Memory B cell (primary cell): ENCODE measurements at regions not wholly inside any gene's neighbourhood (a gene's known extent, or its start where the extent isn't known, plus 50 kb on each side); places are given as distances from the start of the nearest gene placed in this dataset.

Experiments used
- ATAC-seq: fragments of 150-1000 bp; cut with Tn5 transposase; 2 replicates; pipeline ENCODE4 v1.10.0; 2021; ENCODE audit warnings: low read depth, mild to moderate bottlenecking, moderate library complexity
- DNase-seq, 2 donors: peaks; one replicate each; pipeline ENCODE4 v3.0.0; 2022; ENCODE audit warnings: low spot score in 2 of 2
- H3K27ac Mint-ChIP-seq: one replicate; pipeline ENCODE4 v1.8.0; 2022; ENCODE audit warnings: mild to moderate bottlenecking, moderate library complexity, mixed read lengths
- H3K27me3 Mint-ChIP-seq: one replicate; pipeline ENCODE4 v1.8.0; 2022; ENCODE audit warnings: mixed read lengths
- H3K36me3 Mint-ChIP-seq: one replicate; pipeline ENCODE4 v1.8.0; 2022; ENCODE audit warnings: mild to moderate bottlenecking, mixed read lengths
- H3K4me1 Mint-ChIP-seq: one replicate; pipeline ENCODE4 v1.8.0; 2022; ENCODE audit warnings: mixed read lengths
- H3K4me3 Mint-ChIP-seq: one replicate; pipeline ENCODE4 v1.8.0; 2022; ENCODE audit warnings: mild to moderate bottlenecking, moderate library complexity, mixed read lengths
- H3K9me3 Mint-ChIP-seq: one replicate; pipeline ENCODE4 v1.8.0; 2022; ENCODE audit warnings: mixed read lengths

- Mint-ChIP-seq H3K27me3 (peaks cover 15% of the 10 kb centered on the region), H3K9me3 (no peaks in the 10 kb centered on the region), H3K27ac (no peak overlapping the region), H3K4me1 (no peaks in the 10 kb centered on the region), H3K4me3 (no peak overlapping the region), H3K36me3 (no peaks in the 10 kb centered on the region)
- ATAC-seq (no peak), DNase-seq (no peak)
These were observed 231.1 kb upstream of the AGAP1 start for GRCh38 chr2:235262750-235263149.

GRCh38 chr2:235263205-235264120, 230.4 kb upstream of the AGAP1 start:
- Mint-ChIP-seq H3K27me3 (peaks cover 20% of the 10 kb centered on the region), H3K4me3 (no peak overlapping the region), H3K36me3 (no peaks in the 10 kb centered on the region), H3K9me3 (no peaks in the 10 kb centered on the region), H3K27ac (no peak overlapping the region), H3K4me1 (no peaks in the 10 kb centered on the region)
- no peak for ATAC-seq
- no peak for DNase-seq

GRCh38 chr2:235264121-235264493, 229.7 kb upstream of the AGAP1 start:
- no peaks in the 10 kb centered on the region for H3K9me3 Mint-ChIP-seq
- no peaks in the 10 kb centered on the region for H3K36me3 Mint-ChIP-seq
- no peak overlapping the region for H3K27ac Mint-ChIP-seq
- H3K4me1 Mint-ChIP-seq: no peaks in the 10 kb centered on the region
- H3K4me3 Mint-ChIP-seq: no peak overlapping the region
- ATAC-seq (no peak), DNase-seq (no peak)
- H3K27me3 Mint-ChIP-seq: peaks cover 21% of the 10 kb centered on the region

GRCh38 chr2:235264512-235264911, 229.3 kb upstream of the AGAP1 start:
- DNase-seq (no peak), ATAC-seq (no peak)
- Mint-ChIP-seq H3K4me3 (no peak overlapping the region), H3K9me3 (no peaks in the 10 kb centered on the region), H3K36me3 (no peaks in the 10 kb centered on the region), H3K27ac (no peak overlapping the region), H3K4me1 (no peaks in the 10 kb centered on the region), H3K27me3 (peaks cover 21% of the 10 kb centered on the region)

GRCh38 chr2:235265348-235265965, 228.4 kb upstream of the AGAP1 start:
- Mint-ChIP-seq H3K27me3 (peaks cover 22% of the 10 kb centered on the region), H3K36me3 (no peaks in the 10 kb centered on the region), H3K27ac (no peak overlapping the region), H3K9me3 (no peaks in the 10 kb centered on the region), H3K4me1 (no peaks in the 10 kb centered on the region), H3K4me3 (no peak overlapping the region)
- DNase-seq (no peak), ATAC-seq (no peak)

GRCh38 chr2:235267251-235267650, 226.6 kb upstream of the AGAP1 start:
- Mint-ChIP-seq H3K9me3 (peaks cover 2% of the 10 kb centered on the region), H3K27ac (no peak overlapping the region), H3K4me1 (no peaks in the 10 kb centered on the region), H3K27me3 (peaks cover 25% of the 10 kb centered on the region), H3K4me3 (no peak overlapping the region), H3K36me3 (no peaks in the 10 kb centered on the region)
- no peak for DNase-seq
- ATAC-seq: no peak

- no peak for ATAC-seq
- Mint-ChIP-seq H3K36me3 (no peaks in the 10 kb centered on the region), H3K27me3 (peaks cover 24% of the 10 kb centered on the region), H3K27ac (no peak overlapping the region), H3K4me3 (no peak overlapping the region), H3K9me3 (peaks cover 2% of the 10 kb centered on the region), H3K4me1 (no peaks in the 10 kb centered on the region)
- DNase-seq: no peak
These were observed 225.3 kb upstream of the AGAP1 start for GRCh38 chr2:235268535-235268934.

- Mint-ChIP-seq H3K9me3 (peaks cover 2% of the 10 kb centered on the region), H3K27ac (no peak overlapping the region), H3K36me3 (no peaks in the 10 kb centered on the region), H3K4me1 (no peaks in the 10 kb centered on the region), H3K27me3 (peaks cover 24% of the 10 kb centered on the region), H3K4me3 (no peak overlapping the region)
- ATAC-seq (no peak), DNase-seq (no peak)
These were observed 223.6 kb upstream of the AGAP1 start for GRCh38 chr2:235270291-235270690.

GRCh38 chr2:235270956-235271355, 222.9 kb upstream of the AGAP1 start:
- ATAC-seq (no peak), DNase-seq (no peak)
- Mint-ChIP-seq H3K36me3 (no peaks in the 10 kb centered on the region), H3K27me3 (peaks cover 22% of the 10 kb centered on the region), H3K4me3 (no peak overlapping the region), H3K4me1 (no peaks in the 10 kb centered on the region), H3K9me3 (peaks cover 3% of the 10 kb centered on the region), H3K27ac (no peak overlapping the region)

GRCh38 chr2:235271936-235272335, 221.9 kb upstream of the AGAP1 start:
- no peaks in the 10 kb centered on the region for H3K36me3 Mint-ChIP-seq
- peaks cover 5% of the 10 kb centered on the region for H3K9me3 Mint-ChIP-seq
- no peak overlapping the region for H3K27ac Mint-ChIP-seq
- no peaks in the 10 kb centered on the region for H3K4me1 Mint-ChIP-seq
- no peak for DNase-seq
- H3K27me3 Mint-ChIP-seq: peaks cover 17% of the 10 kb centered on the region
- no peak overlapping the region for H3K4me3 Mint-ChIP-seq
- no peak for ATAC-seq

GRCh38 chr2:235274023-235274422, 219.8 kb upstream of the AGAP1 start:
- Mint-ChIP-seq H3K4me1 (no peaks in the 10 kb centered on the region), H3K9me3 (peaks cover 6% of the 10 kb centered on the region), H3K4me3 (no peak overlapping the region), H3K27me3 (peaks cover 5% of the 10 kb centered on the region), H3K36me3 (no peaks in the 10 kb centered on the region), H3K27ac (no peak overlapping the region)
- no peak for DNase-seq
- no peak for ATAC-seq

- Mint-ChIP-seq H3K4me1 (no peaks in the 10 kb centered on the region), H3K36me3 (no peaks in the 10 kb centered on the region), H3K4me3 (no peak overlapping the region), H3K27me3 (no peaks in the 10 kb centered on the region), H3K9me3 (peaks cover 5% of the 10 kb centered on the region), H3K27ac (no peak overlapping the region)
- ATAC-seq: no peak
- DNase-seq: no peak
These were observed 216.4 kb upstream of the AGAP1 start for GRCh38 chr2:235277485-235277884.

- Mint-ChIP-seq H3K27me3 (no peaks in the 10 kb centered on the region), H3K4me3 (no peak overlapping the region), H3K36me3 (no peaks in the 10 kb centered on the region), H3K27ac (no peak overlapping the region), H3K9me3 (peaks cover 5% of the 10 kb centered on the region), H3K4me1 (no peaks in the 10 kb centered on the region)
- ATAC-seq (no peak), DNase-seq (no peak)
These were observed 215.0 kb upstream of the AGAP1 start for GRCh38 chr2:235278771-235279355.

- ATAC-seq (no peak), DNase-seq (no peak)
- Mint-ChIP-seq H3K36me3 (no peaks in the 10 kb centered on the region), H3K27ac (no peak overlapping the region), H3K9me3 (peaks cover 5% of the 10 kb centered on the region), H3K27me3 (no peaks in the 10 kb centered on the region), H3K4me1 (no peaks in the 10 kb centered on the region), H3K4me3 (no peak overlapping the region)
These were observed 213.9 kb upstream of the AGAP1 start for GRCh38 chr2:235279965-235280364.
